ENCODE measurements at regions not wholly inside any gene's neighbourhood (a gene's known extent, or its start where the extent isn't known, plus 50 kb on each side); places are given as distances from the start of the nearest gene placed in this dataset.

DNA sequence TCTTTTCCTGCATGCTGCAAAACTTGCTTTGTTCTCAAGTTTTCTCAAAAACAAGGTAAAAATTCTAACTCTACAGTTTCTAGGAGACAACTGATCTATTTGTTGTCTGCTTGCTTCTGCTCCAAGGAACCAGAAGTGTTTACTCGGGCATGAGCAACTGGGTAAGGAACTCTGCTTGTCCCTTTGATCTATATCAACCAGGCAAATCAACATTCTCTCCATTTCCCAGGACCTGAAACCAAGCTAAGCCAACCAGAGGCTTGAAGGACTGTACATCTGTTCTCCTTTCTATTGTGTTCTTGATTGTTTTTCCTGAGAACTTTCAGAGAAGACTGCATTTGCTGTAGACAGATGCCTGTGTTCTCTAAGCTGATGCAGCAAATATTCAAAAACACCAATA is 335.0 kb upstream of the KCNH7 start:
- H4K20me1 ChIP-seq (replicated peaks; ENCODE audit: control insufficient read depth, insufficient read depth, low read length) = no peaks in the 10 kb centered on the region
- no peak overlapping the region for H3K27ac ChIP-seq (ENCODE audit: extremely low read depth, low read depth, low read length)
- no peak overlapping the region for H2AFZ ChIP-seq (ENCODE audit: low read depth, low read length)
- WGBS (ENCODE audit: insufficient coverage, low coverage, missing lambda C conversion rate) = 0% methylated on average over 1 of the region's 1 CpG
- FAIRE-seq (no peak), ATAC-seq (no peak), DNase-seq (ENCODE audit: extremely low read depth in 1 of 4, low spot score in 3 of 4) (no peak)
- CTCF ChIA-PET (ENCODE audit: low intra/inter-chr PET ratio) = no interaction called here
- BruUV-seq (replicated peaks) = no TSS peak
- intact Hi-C loops (cut with micrococcal nuclease) (no loop called here), in situ Hi-C loops (cut with MboI) (no loop called here)
- no peak overlapping the region for H3K4me3 ChIP-seq
- no peaks in the 10 kb centered on the region for H3K4me1 ChIP-seq (replicated peaks in 1 of 2; ENCODE audit: control insufficient read depth in 2 of 2, insufficient read depth in 2 of 2, low read length in 2 of 2)
- H3K9me3 ChIP-seq (replicated peaks; ENCODE audit: control insufficient read depth, insufficient read depth, low read depth, low read length) = no peaks in the 10 kb centered on the region
- H3K27me3 ChIP-seq (ENCODE audit: control insufficient read depth in 2 of 2, insufficient read depth in 2 of 2, low read length in 2 of 2) = no peaks in the 10 kb centered on the region
- POLR2A ChIA-PET = no interaction called here
- H3K36me3 ChIP-seq (ENCODE audit: control insufficient read depth, insufficient read depth, low read length) = no peaks in the 10 kb centered on the region
- no peak overlapping the region for H3K4me2 ChIP-seq (ENCODE audit: insufficient read depth, low read length)
- H3K9me1 ChIP-seq (ENCODE audit: control insufficient read depth, insufficient read depth, low read length) = no peaks in the 10 kb centered on the region
- no peak overlapping the region for H3K9ac ChIP-seq (ENCODE audit: insufficient read depth in 1 of 2, low read depth in 2 of 2, low read length in 2 of 2)
- H3K79me2 ChIP-seq (ENCODE audit: control insufficient read depth, insufficient read depth, low read length) = no peaks in the 10 kb centered on the region
- TF ChIP-seq ZNF318 (IDR thresholded peaks at IDR 0.05; ENCODE audit: borderline replicate concordance in 1 of 2, low read depth in 1 of 2) (no peak), HNRNPK (IDR thresholded peaks at IDR 0.05; ENCODE audit: low read depth, low read length, poor library complexity, severe bottlenecking) (no peak), SAP30 (IDR thresholded peaks at IDR 0.05; ENCODE audit: borderline replicate concordance, insufficient read depth, low read depth, low read length, poor library complexity, severe bottlenecking) (no peak), BDP1 (IDR thresholded peaks at IDR 0.05; ENCODE audit: insufficient read depth, insufficient read length) (no peak)
- TF ChIP-seq, protein P1, sequence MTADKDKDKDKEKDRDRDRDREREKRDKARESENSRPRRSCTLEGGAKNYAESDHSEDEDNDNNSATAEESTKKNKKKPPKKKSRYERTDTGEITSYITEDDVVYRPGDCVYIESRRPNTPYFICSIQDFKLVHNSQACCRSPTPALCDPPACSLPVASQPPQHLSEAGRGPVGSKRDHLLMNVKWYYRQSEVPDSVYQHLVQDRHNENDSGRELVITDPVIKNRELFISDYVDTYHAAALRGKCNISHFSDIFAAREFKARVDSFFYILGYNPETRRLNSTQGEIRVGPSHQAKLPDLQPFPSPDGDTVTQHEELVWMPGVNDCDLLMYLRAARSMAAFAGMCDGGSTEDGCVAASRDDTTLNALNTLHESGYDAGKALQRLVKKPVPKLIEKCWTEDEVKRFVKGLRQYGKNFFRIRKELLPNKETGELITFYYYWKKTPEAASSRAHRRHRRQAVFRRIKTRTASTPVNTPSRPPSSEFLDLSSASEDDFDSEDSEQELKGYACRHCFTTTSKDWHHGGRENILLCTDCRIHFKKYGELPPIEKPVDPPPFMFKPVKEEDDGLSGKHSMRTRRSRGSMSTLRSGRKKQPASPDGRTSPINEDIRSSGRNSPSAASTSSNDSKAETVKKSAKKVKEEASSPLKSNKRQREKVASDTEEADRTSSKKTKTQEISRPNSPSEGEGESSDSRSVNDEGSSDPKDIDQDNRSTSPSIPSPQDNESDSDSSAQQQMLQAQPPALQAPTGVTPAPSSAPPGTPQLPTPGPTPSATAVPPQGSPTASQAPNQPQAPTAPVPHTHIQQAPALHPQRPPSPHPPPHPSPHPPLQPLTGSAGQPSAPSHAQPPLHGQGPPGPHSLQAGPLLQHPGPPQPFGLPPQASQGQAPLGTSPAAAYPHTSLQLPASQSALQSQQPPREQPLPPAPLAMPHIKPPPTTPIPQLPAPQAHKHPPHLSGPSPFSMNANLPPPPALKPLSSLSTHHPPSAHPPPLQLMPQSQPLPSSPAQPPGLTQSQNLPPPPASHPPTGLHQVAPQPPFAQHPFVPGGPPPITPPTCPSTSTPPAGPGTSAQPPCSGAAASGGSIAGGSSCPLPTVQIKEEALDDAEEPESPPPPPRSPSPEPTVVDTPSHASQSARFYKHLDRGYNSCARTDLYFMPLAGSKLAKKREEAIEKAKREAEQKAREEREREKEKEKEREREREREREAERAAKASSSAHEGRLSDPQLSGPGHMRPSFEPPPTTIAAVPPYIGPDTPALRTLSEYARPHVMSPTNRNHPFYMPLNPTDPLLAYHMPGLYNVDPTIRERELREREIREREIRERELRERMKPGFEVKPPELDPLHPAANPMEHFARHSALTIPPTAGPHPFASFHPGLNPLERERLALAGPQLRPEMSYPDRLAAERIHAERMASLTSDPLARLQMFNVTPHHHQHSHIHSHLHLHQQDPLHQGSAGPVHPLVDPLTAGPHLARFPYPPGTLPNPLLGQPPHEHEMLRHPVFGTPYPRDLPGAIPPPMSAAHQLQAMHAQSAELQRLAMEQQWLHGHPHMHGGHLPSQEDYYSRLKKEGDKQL (CRISPR knock-in tag; IDR thresholded peaks at IDR 0.05; ENCODE audit: borderline replicate concordance) = no peak
